ENCODE measurements at regions not wholly inside any gene's neighbourhood (a gene's known extent, or its start where the extent isn't known, plus 50 kb on each side); places are given as distances from the start of the nearest gene placed in this dataset.

- no peak for DNase-seq (ENCODE audit: low read depth)
Measured at GRCh38 chr1:82948386-82948785, 1050.5 kb downstream of the TTLL7 start.

DNA sequence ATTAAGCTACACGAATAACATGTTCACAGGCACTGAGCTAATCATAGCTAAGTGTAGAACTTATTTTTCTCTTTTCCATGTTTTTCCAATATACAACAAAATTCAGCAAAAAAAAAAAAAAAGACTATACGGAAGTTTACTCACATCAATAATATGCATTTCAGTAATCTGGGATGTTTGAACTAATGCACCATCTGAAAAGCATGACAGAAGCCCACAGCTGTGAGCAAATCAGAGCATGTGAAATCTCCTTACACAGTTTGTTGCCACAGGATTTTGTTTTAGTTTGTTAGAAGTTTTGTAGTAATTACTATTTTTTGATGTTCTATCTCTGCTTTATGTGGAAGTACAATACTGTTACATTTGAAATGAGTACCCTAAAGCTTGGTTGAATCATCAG is 1051.7 kb downstream of the TTLL7 start:
- DNase-seq (ENCODE audit: low read depth), result no peak

- DNase-seq (ENCODE audit: low read depth), result no peak
Measured at GRCh38 chr1:82946096-82946605, 1052.8 kb downstream of the TTLL7 start.

DNA sequence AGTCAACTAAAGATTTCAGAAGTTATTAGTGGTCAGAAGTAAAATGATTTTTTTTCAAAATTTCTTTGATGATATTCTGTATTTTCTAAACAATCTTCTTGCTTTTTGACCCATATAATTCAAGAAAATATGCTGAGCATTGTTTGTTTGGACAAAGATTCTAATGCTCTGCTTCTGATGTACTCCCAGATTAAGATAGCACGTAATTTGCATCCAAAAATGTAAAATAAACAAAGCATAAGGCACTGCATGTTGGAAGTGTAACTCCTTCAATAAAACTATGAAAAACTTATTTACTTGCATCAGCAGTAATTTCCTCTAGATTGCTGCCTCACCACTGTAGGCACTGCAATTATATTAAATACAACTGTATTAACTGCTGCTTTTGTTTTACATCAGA is 1054.1 kb downstream of the TTLL7 start:
- DNase-seq (ENCODE audit: low read depth), result no peak

DNA sequence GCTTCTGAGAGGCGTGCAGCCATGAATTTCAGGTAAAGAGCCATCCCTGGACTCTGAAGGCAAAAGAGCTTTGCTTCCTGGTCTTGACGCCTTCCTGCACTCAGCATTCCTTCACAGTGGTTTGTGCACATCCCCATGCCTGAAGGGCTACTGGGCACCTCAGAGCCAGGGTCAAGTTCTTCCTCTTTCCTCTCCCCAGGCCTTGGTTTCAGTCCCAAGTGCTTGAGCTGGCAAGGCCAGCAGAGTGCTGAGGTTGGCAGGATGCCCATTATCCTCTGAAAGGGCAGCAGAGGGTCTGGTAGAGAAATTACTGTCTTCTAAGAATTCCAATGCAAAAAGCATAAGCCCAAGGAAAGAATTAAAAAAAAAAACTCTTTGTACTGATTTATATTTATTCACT is 1064.9 kb downstream of the TTLL7 start:
- no peak for DNase-seq (ENCODE audit: low read depth)

DNA sequence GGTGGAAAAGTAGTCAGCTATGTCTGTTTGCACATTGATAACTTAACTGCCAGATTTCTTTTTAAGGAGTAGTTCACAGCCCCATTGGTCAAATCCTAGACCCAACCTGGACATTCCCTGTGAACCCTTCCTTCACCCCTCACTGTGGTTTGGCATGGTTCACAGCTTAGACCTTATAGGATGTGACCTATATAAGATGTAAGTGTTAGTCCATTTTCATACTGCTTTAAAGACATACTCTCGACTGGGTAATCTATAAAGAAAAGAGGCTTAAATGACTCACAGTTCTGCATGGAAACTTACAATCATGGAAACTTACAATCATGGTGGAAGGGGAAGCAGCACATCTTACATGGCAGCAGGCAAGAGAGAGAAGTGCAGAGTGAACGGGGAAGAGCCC is 1066.2 kb downstream of the TTLL7 start:
- DNase-seq (ENCODE audit: low read depth), result no peak

- DNase-seq (ENCODE audit: low read depth), result no peak
Measured at GRCh38 chr1:82932207-82932606, 1066.7 kb downstream of the TTLL7 start.

DNA sequence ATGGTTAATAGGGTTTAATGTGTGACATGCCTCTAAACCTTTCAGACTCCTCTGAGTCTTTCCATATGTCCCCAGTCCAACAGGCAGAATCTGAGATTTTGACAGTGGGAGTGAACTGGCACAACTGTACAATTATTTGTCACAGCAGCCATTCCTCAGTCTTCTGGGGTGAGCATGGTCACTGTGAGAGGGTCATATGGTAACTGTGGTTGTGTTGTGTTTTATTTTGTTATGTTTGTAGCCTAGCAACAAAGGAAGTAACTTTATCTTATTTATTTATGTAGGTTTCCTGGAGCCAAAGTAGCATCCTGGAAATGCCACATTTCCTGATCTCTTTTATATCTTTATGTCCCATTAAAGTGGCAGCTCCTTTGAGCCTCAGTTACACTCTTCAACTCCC is 1067.9 kb downstream of the TTLL7 start:
- DNase-seq (ENCODE audit: low read depth), result no peak

DNA sequence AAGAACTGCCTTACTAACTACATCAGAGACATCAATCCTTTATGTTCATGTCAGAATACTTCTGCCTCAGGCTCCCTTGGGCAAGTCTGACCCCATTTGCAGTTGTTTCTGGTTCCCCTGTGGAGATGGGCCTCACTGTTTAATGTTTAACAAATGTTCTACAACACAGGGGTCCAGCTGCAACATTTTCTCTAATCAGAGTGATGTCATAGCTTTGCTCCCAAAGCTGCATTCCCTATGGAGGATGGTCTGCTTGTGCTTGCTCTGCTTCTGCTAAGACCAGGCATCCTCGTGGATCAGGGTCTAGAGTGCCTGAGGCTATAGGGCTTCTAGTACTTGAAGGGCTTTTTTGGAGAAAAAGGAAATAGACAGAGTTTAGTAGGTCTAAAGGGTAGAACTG is 1071.2 kb downstream of the TTLL7 start:
- DNase-seq (ENCODE audit: low read depth), result no peak

DNA sequence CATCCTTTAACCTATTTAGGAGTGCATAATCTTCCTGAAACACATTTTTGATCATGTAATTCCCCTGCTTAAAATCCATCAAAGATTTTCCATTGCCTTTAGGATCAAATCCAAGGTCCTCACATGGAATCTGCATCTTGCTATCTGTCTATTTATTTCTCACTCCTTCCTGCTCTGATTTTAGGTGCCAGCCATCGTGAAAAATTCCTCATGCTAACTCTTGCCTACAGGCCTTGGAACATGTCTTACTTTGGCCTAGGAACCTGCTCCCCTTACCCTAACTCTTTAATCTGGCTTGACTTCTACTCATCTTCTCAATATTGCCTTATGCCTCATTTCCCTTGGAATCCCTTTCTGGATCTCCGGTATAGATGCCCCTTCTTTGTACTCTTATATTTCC is 1074.3 kb downstream of the TTLL7 start:
- no peak for DNase-seq (ENCODE audit: low read depth)

DNA sequence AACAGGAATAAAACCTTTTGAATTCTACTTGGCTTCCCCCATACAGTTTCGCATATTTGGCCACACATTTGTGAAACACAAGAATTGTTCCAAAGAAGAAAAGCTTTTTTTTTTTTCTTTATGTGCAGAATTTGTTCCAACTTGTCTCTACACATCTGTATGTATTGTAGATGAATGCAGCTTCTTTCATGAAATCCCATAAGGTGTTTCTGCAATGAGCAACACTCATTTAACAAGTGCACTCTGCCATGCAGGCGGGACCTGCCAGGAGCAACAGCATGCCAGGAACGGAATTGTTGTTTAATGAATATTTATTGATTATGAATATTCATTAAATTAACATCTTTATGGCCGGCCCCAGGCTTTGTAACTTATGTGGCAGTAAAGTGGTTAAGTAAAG is 1075.0 kb downstream of the TTLL7 start:
- no peak for DNase-seq (ENCODE audit: low read depth)

- DNase-seq (ENCODE audit: low read depth), result no peak
Measured at GRCh38 chr1:82921759-82922158, 1077.2 kb downstream of the TTLL7 start.

DNA sequence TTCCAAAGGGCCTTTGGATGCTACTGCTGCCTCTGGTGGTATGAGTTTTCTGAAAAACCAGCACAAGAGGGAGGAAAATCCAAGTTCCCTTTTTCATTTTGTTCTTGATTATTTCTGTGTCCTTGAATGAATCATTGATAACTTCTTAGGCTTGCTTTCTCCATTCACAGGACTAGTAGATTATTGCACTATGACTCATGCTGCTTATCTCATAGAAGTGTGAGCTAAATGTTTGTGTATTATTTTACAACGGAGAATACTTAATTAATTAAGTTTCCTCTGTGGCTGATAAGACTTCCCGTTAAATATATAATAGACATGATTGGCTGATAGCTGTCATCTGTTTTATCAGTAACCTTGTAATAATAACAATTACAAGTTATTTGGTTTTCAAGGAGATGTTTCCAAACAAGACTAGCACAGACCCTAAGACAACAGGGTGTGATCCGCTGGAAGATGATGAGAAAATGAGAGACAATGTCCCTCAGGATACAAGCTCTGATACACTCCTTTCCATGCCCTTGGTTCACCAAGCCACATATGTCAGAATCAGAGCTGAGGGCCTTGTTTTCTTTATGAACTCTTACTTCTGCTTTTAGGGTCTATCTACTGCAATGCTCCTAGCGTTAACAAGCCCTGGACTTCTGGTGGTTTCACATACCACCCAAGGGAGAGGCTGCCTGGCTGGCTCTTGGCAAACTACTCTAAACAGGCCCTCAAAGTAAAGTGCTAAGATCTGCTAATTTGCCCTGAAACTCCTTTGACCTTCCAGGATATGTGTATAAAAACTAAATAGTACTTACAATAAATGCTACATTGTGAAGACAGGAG is 1078.3 kb downstream of the TTLL7 start:
- no peak for DNase-seq (ENCODE audit: low read depth)

DNA sequence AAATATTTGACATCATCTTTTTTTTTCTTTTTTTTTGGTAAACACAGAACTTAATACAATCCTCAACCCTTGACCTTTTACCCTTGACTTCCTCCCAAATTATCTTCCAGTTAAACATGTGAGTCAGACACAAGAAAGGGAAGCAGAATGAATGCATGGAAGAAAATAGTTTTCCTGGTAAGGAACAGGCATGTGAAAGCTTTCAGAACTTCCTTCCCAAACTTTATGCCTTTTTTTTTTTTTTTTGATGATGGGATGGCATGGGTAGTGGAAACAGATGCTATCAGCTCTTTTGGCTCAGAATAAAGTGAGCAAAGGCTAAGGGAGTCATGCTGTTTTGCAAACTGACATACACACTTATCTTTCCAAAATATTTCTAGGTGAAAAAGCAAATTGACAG is 1079.1 kb downstream of the TTLL7 start:
- no peak for DNase-seq (ENCODE audit: low read depth)

DNA sequence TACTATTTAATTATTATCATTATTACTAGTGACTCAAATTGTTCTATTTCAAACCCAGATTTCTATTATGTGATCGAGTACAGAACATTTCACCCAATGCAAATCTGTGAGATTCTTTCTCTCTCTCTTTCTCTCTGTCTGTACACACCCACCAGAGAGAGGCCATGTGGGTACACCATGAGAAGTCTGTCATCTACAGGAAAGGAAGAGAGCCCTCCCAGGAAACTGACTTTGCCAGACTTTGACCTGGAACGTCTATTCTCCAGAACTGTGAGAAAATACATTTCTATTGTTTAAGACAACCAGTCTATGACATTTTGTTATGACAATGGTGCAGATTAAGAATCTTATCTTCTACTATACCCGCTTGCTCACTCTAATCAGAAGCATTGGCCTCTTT is 1091.6 kb downstream of the TTLL7 start:
- DNase-seq (ENCODE audit: low read depth), result no peak

- no peak for DNase-seq (ENCODE audit: low read depth)
Measured at GRCh38 chr1:82903626-82904025, 1095.3 kb downstream of the TTLL7 start.

DNA sequence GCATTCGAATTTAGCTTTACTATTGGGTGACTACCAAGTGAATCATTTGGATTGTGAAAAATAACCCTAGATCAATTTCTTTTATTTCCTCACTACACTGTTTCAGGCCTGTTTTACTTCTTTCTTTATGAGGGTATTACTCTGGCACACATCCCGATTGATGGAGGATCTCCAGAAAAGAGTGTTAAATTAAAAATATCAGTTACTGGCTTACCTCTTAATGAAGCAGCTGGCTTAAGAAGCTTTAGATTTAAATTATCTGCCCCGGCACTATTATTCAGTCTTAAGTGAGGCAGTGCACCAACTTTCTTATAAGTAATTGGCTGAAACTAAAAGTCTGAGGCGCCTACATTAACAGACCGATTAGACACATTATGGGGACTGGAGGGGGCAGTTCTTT is 1097.4 kb downstream of the TTLL7 start:
- DNase-seq (ENCODE audit: low read depth), result no peak

DNA sequence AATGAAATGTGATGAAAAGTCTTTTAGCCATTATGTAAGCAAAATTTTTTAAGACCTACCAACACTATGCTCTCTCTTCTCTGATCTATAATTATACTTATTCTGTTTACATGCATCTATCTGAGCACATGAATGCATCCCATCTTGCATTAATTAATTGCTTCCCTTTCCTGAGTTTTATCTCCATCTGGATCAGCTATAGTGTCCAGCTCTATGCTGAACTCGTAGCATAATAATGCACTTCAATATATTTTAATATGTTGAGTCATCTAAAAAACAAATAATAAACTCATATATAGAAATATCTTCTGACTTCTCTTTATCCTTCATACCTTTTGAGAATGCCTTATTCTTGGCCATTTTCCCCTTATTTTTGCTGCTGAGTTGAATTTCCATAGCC is 1097.8 kb downstream of the TTLL7 start:
- DNase-seq (ENCODE audit: low read depth), result no peak

- DNase-seq (ENCODE audit: low read depth), result no peak
Measured at GRCh38 chr1:82899017-82899416, 1098.3 kb downstream of the ADGRL2 start.

DNA sequence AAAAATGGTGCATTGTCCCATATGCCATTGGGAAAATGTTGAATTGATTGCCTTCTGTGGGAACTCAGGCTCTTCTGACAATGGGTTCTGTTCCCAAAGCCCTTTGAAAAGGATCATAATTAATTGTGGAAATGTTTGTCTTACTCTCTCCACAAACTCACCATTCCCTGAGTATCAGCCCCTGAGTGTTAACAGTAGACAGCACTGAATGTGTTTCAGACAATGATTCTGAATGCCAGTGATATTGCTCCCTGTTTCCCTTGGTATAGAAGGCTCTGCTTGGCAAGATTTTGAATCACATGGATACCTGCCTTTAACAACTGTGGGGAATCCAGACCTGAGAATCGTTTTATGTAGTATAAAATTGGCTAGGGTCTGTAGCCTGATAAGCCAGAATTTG is 1096.8 kb downstream of the ADGRL2 start:
- DNase-seq (ENCODE audit: low read depth), result no peak

- no peak for DNase-seq (ENCODE audit: low read depth)
Measured at GRCh38 chr1:82896036-82896435, 1095.3 kb downstream of the ADGRL2 start.

GRCh38 chr1:82894635-82895034 is 1093.9 kb downstream of the ADGRL2 start:
- DNase-seq (ENCODE audit: low read depth), result no peak

- DNase-seq (ENCODE audit: low read depth), result no peak
Measured at GRCh38 chr1:82893712-82894470, 1093.2 kb downstream of the ADGRL2 start.
